ENCODE measurements at regions not wholly inside any gene's neighbourhood (a gene's known extent, or its start where the extent isn't known, plus 50 kb on each side); places are given as distances from the start of the nearest gene placed in this dataset.

DNA sequence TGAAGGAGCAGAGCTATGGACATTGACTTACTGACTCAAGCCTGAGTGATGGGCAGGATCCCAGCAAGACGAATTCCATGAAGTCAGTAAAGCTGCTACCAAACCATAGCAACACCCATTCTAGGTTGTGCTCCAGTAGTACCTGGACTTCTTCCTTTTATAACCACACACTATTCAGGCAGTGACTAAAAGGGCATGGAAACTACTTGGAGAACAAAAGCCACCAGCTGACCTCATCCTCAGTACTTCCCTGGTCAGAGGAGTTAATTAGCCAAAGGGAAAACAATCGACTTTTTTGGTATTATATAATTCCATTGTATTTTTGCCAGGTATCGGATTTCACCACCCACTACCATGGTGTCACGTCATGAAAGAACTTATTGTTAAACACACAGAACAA, 237.1 kb downstream of the TTC32 start:
- TF ChIP-seq, protein P1, sequence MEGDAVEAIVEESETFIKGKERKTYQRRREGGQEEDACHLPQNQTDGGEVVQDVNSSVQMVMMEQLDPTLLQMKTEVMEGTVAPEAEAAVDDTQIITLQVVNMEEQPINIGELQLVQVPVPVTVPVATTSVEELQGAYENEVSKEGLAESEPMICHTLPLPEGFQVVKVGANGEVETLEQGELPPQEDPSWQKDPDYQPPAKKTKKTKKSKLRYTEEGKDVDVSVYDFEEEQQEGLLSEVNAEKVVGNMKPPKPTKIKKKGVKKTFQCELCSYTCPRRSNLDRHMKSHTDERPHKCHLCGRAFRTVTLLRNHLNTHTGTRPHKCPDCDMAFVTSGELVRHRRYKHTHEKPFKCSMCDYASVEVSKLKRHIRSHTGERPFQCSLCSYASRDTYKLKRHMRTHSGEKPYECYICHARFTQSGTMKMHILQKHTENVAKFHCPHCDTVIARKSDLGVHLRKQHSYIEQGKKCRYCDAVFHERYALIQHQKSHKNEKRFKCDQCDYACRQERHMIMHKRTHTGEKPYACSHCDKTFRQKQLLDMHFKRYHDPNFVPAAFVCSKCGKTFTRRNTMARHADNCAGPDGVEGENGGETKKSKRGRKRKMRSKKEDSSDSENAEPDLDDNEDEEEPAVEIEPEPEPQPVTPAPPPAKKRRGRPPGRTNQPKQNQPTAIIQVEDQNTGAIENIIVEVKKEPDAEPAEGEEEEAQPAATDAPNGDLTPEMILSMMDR (IDR thresholded peaks at IDR 0.05 in 8 of 11, conservative IDR thresholded peaks at IDR 0.05 in 3 of 11), result no peak
- TF ChIP-seq POLR2A (IDR thresholded peaks at IDR 0.05), result no peak
